GM23248 (cell line): ENCODE measurements at regions not wholly inside any gene's neighbourhood (a gene's known extent, or its start where the extent isn't known, plus 50 kb on each side); places are given as distances from the start of the nearest gene placed in this dataset.

Source experiments
- EZH2 ChIP-seq: fragments of 200-600 bp; sonication (generic); IDR thresholded peaks from 2 replicates; pipeline ENCODE4 v1.6.1; 2018; ENCODE audit warnings: antibody characterized with exemption, mild to moderate bottlenecking; ENCODE audit not compliant: insufficient read depth, poor library complexity, severe bottlenecking
- EZH2phosphoT487 ChIP-seq: fragments of 200-600 bp; sonication (generic); IDR thresholded peaks from 2 replicates; pipeline ENCODE4 v1.6.1; 2018; ENCODE audit warnings: antibody characterized with exemption, moderate library complexity, mild to moderate bottlenecking, low read depth; ENCODE audit not compliant: insufficient read depth

DNA sequence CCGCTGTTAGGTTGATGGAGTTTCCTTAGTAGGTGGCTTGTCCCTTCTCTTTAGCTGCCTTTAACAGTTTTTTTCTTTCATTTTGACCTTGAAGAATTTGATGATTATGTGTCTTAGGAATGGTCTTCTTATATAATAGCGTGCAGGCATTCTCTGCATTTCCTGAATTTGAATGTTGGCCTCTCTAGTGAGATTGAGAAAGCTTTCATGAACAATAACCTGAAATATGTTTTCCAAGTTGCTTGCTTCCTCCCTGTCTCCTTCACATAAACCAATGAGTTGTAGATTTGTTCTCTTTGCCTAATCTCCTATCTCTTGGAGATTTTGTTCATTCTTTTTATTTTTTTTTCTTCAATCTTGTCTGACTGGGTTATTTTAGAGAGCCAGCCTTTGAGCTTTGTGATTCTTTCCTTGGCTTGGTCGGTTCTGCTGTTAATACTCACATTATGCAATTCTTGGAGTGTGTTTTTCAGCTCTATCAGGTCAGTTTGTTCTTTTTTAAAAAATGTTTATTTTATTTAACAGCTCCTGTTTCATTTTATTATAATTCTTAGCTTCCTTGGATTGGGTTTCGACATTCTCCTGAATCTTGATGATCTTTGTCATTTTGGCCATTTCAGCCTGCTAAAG, 627.9 kb downstream of the SI start:
- TF ChIP-seq EZH2 = no peak
- TF ChIP-seq EZH2phosphoT487 = no peak
